ENCODE measurements at regions not wholly inside any gene's neighbourhood (a gene's known extent, or its start where the extent isn't known, plus 50 kb on each side); places are given as distances from the start of the nearest gene placed in this dataset.

GRCh38 chr20:12276011-12276673 lies 358.4 kb downstream of the BTBD3 start:
- DNase-seq (ENCODE audit: low spot score) = no peak

GRCh38 chr20:12287575-12287974 lies 369.9 kb downstream of the BTBD3 start:
- no peak for DNase-seq (ENCODE audit: low spot score)

GRCh38 chr20:12289465-12289864 lies 371.8 kb downstream of the BTBD3 start:
- no peak for DNase-seq (ENCODE audit: low spot score)

GRCh38 chr20:12291386-12291785 lies 373.7 kb downstream of the BTBD3 start:
- DNase-seq (ENCODE audit: low spot score) = no peak

GRCh38 chr20:12293900-12294299 lies 376.2 kb downstream of the BTBD3 start:
- no peak for DNase-seq (ENCODE audit: low spot score)

- DNase-seq (ENCODE audit: low spot score) = no peak
Observed at GRCh38 chr20:12294678-12295077, 377.0 kb downstream of the BTBD3 start.

- no peak for DNase-seq (ENCODE audit: low spot score)
Observed at GRCh38 chr20:12305188-12305950, 387.7 kb downstream of the BTBD3 start.

GRCh38 chr20:12306107-12306506 lies 388.4 kb downstream of the BTBD3 start:
- no peak for DNase-seq (ENCODE audit: low spot score)

GRCh38 chr20:12311094-12311865 lies 393.6 kb downstream of the BTBD3 start:
- DNase-seq (ENCODE audit: low spot score) = no peak

GRCh38 chr20:12315652-12316051 lies 398.0 kb downstream of the BTBD3 start:
- DNase-seq (ENCODE audit: low spot score) = no peak

- no peak for DNase-seq (ENCODE audit: low spot score)
Observed at GRCh38 chr20:12316794-12317193, 399.1 kb downstream of the BTBD3 start.

- no peak for DNase-seq (ENCODE audit: low spot score)
Observed at GRCh38 chr20:12317433-12317832, 399.7 kb downstream of the BTBD3 start.

GRCh38 chr20:12318043-12318442 lies 400.4 kb downstream of the BTBD3 start:
- no peak for DNase-seq (ENCODE audit: low spot score)

GRCh38 chr20:12321736-12322135 lies 404.0 kb downstream of the BTBD3 start:
- no peak for DNase-seq (ENCODE audit: low spot score)

GRCh38 chr20:12327205-12327604 lies 409.5 kb downstream of the BTBD3 start:
- no peak for DNase-seq (ENCODE audit: low spot score)

- no peak for DNase-seq (ENCODE audit: low spot score)
Observed at GRCh38 chr20:12331236-12331635, 413.5 kb downstream of the BTBD3 start.

GRCh38 chr20:12337601-12338000 lies 419.9 kb downstream of the BTBD3 start:
- DNase-seq (ENCODE audit: low spot score) = no peak

- no peak for DNase-seq (ENCODE audit: low spot score)
Observed at GRCh38 chr20:12345978-12346377, 428.3 kb downstream of the BTBD3 start.

GRCh38 chr20:12353842-12354241 lies 436.1 kb downstream of the BTBD3 start:
- no peak for DNase-seq (ENCODE audit: low spot score)

GRCh38 chr20:12354725-12355124 lies 437.0 kb downstream of the BTBD3 start:
- no peak for DNase-seq (ENCODE audit: low spot score)

- DNase-seq (ENCODE audit: low spot score) = no peak
Observed at GRCh38 chr20:12355185-12355584, 437.5 kb downstream of the BTBD3 start.

- peak; percentile 29 for DNase-seq (ENCODE audit: low spot score)
Observed at GRCh38 chr20:12358006-12358654, 440.4 kb downstream of the BTBD3 start.

GRCh38 chr20:12358655-12359009 lies 440.9 kb downstream of the BTBD3 start:
- DNase-seq (ENCODE audit: low spot score) = no peak

Measured in SW480 (cell line).